ENCODE measurements at regions not wholly inside any gene's neighbourhood (a gene's known extent, or its start where the extent isn't known, plus 50 kb on each side); places are given as distances from the start of the nearest gene placed in this dataset.

GRCh38 chr14:84965279-84965678, 564.7 kb upstream of the FLRT2 start:
- Histone ChIP-seq H3K27ac (no peak overlapping the region), H3K4me1 (no peaks in the 10 kb centered on the region), H3K4me3 (no peak overlapping the region), H3K9me3 (no peaks in the 10 kb centered on the region), H3K36me3 (no peaks in the 10 kb centered on the region), H3K27me3 (no peaks in the 10 kb centered on the region)
- TF ChIP-seq CTCF (IDR thresholded peaks at IDR 0.05) (no peak), EP300 (IDR thresholded peaks at IDR 0.05) (no peak), POLR2A (IDR thresholded peaks at IDR 0.05) (no peak), POLR2AphosphoS5 (IDR thresholded peaks at IDR 0.05) (no peak)
- WGBS, 2 donors: 82 to 86% methylated on average over 4 of the region's 4 CpGs
- no peak for ATAC-seq (ENCODE audit: low FRiP score in 2 of 2)
- no peak for DNase-seq

GRCh38 chr14:84969501-84969900, 560.4 kb upstream of the FLRT2 start:
- no peaks in the 10 kb centered on the region for H3K4me1 ChIP-seq
- H3K27ac ChIP-seq: no peak overlapping the region
- H3K4me3 ChIP-seq: no peak overlapping the region
- ATAC-seq (ENCODE audit: low FRiP score in 2 of 2) (no peak), DNase-seq (peak in 1 of 2 donors; percentile 20)
- H3K27me3 ChIP-seq: no peaks in the 10 kb centered on the region
- H3K36me3 ChIP-seq: no peaks in the 10 kb centered on the region
- TF ChIP-seq POLR2A (IDR thresholded peaks at IDR 0.05) (no peak), POLR2AphosphoS5 (IDR thresholded peaks at IDR 0.05) (no peak), CTCF (IDR thresholded peaks at IDR 0.05) (no peak), EP300 (IDR thresholded peaks at IDR 0.05) (no peak)
- 56 to 59% methylated on average over 1 to 4 of the region's 4 CpGs for WGBS, 2 donors
- no peaks in the 10 kb centered on the region for H3K9me3 ChIP-seq

GRCh38 chr14:84975241-84975902, 554.6 kb upstream of the FLRT2 start:
- Histone ChIP-seq H3K36me3 (no peaks in the 10 kb centered on the region), H3K4me1 (no peaks in the 10 kb centered on the region), H3K27ac (no peak overlapping the region), H3K9me3 (no peaks in the 10 kb centered on the region), H3K27me3 (no peaks in the 10 kb centered on the region), H3K4me3 (no peak overlapping the region)
- no peak for TF ChIP-seq POLR2A (IDR thresholded peaks at IDR 0.05)
- TF ChIP-seq CTCF (IDR thresholded peaks at IDR 0.05): no peak
- no peak for TF ChIP-seq EP300 (IDR thresholded peaks at IDR 0.05)
- TF ChIP-seq POLR2AphosphoS5 (IDR thresholded peaks at IDR 0.05): no peak
- ATAC-seq (ENCODE audit: low FRiP score in 2 of 2) (no peak), DNase-seq (no peak)
- 50 to 58% methylated on average over 2 of the region's 2 CpGs for WGBS, 2 donors

- Histone ChIP-seq H3K4me3 (no peak overlapping the region), H3K27ac (no peak overlapping the region), H3K4me1 (no peaks in the 10 kb centered on the region), H3K36me3 (no peaks in the 10 kb centered on the region), H3K9me3 (no peaks in the 10 kb centered on the region), H3K27me3 (no peaks in the 10 kb centered on the region)
- 90 to 93% methylated on average over 2 of the region's 2 CpGs for WGBS, 2 donors
- no peak for TF ChIP-seq POLR2A (IDR thresholded peaks at IDR 0.05)
- no peak for TF ChIP-seq CTCF (IDR thresholded peaks at IDR 0.05)
- TF ChIP-seq EP300 (IDR thresholded peaks at IDR 0.05): no peak
- no peak for TF ChIP-seq POLR2AphosphoS5 (IDR thresholded peaks at IDR 0.05)
- ATAC-seq (ENCODE audit: low FRiP score in 2 of 2) (no peak), DNase-seq (no peak)
Measured at GRCh38 chr14:84976805-84977204, 553.1 kb upstream of the FLRT2 start.

- DNase-seq (no peak), ATAC-seq (ENCODE audit: low FRiP score in 2 of 2) (no peak)
- TF ChIP-seq POLR2AphosphoS5 (IDR thresholded peaks at IDR 0.05) (no peak), CTCF (IDR thresholded peaks at IDR 0.05) (no peak), EP300 (IDR thresholded peaks at IDR 0.05) (no peak), POLR2A (IDR thresholded peaks at IDR 0.05) (no peak)
- Histone ChIP-seq H3K36me3 (no peaks in the 10 kb centered on the region), H3K4me1 (no peaks in the 10 kb centered on the region), H3K27ac (no peak overlapping the region), H3K4me3 (no peak overlapping the region), H3K9me3 (no peaks in the 10 kb centered on the region), H3K27me3 (no peaks in the 10 kb centered on the region)
- WGBS, 2 donors: 72 to 83% methylated on average over 1 of the region's 1 CpG
Measured at GRCh38 chr14:84987042-84987441, 542.9 kb upstream of the FLRT2 start.

Measured in upper lobe of left lung (tissue), 6 donors.